GF-D8 (cell line): ENCODE measurements at regions not wholly inside any gene's neighbourhood (a gene's known extent, or its start where the extent isn't known, plus 50 kb on each side); places are given as distances from the start of the nearest gene placed in this dataset.
"Not testable (repeated sequence)": the region's sequence is repeated elsewhere in the genome, so short reads cannot be mapped to it uniquely, and the experiment has no call there.

Source experiments
- DNase-seq: peaks from one replicate; lab custom pipeline; 2025; lab: John Stamatoyannopoulos, UW

DNA sequence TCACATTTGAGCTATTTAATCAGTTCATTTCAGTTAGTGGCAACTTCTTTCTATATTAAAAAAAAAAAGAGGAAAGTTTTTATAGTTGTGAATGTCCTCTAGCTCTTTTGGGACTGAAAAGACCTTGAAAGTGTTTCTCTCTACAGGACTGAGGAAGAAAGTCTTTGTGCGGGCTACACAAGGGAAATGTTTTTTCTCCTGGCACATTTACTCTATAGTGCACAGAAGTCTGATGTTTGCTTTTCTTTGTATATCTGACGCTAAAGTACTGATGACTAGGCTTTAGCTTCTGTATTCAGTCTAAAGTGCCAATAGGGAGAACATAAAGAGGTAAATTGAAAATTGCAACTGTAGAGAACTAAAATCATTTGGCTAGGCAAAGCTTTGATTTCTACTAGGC is 737.4 kb upstream of the LUZP2 start:
- no peak for DNase-seq

DNA sequence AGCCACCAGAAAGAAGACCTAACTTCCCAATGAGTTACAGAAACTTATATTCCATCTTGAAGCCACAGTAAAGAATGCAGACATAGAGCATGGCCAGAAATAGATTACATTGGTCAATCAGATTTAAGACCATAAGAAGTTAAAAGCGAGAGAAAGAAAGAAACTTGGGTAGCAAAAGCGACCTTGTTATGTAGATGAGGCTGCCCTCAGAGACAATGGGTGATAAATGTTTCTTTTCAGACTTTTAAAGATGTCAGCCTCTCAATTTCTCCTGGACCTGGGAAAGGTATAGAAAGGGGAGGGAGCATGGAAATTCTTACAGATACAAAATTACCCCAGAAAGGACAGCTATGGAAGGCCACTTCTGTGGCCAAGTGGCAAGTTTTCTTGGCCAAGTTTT is 732.6 kb upstream of the LUZP2 start:
- DNase-seq = no peak

DNA sequence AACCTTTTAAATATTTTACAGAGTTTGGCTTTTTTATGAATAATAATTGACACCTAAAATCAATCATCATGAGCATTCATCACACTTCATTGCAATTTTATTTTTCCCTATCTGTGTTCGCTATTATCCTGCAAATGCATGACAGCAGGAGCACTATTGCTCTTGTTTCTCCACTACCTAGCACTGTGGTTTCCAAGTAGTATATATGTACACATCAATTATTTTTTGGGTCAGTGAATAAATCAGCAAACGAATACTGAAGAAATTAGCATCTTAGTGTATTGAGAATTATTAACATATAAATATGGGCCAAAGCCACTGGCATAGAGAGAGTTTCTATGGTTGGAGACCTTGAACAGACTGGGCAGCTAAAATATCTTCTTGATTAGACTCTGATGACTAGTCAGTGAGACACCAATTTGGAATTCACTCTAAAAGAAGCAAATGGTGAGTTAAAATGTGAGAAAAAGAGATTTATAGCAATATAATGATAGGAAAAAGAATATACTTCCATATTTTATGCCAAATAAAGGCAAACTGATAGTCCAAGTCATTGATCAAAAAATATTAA is 731.1 kb upstream of the LUZP2 start:
- DNase-seq = no peak

DNA sequence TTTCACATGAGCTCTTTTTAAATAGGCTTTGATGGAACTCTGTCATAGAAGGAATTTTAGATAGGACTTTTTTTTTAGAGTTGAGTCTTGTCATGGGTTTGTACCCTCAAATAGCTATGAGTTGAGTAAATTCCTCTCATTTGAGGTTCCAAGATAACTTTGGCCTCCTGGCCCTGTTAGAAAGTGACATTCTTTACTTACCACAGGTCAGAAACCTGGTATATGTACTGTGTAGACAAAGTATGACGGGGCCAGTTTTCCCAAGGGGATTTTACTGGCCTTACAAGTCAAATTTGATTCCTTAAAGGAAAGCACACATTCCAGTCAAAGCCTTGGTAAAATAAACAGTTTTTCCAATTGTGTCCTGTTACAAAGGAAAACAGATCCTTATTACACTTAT is 729.3 kb upstream of the LUZP2 start:
- no peak for DNase-seq

GRCh38 chr11:23769214-23769613 is 727.6 kb upstream of the LUZP2 start:
- no peak for DNase-seq

DNA sequence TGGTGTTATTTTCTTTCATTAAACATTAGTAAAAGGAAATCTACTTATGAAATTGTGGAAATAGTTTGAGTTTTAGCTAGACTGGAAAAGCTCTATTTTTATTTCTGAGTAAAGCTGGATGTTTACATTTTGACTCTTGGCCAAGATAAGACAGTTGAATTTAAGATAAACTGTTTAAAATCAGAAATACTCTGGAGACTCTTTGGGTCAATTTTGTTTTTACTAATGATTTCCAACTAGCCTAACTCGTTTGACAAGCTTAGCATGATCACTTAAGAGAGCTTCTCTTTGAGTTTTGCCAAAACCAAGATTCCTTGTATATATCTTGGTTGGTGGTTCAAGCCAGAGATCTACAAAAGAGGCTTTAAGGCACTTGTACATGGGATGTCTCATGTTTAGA is 724.8 kb upstream of the LUZP2 start:
- DNase-seq = no peak

- no peak for DNase-seq
These were observed 717.9 kb upstream of the LUZP2 start for GRCh38 chr11:23778971-23779370.

- DNase-seq = no peak
These were observed 716.6 kb upstream of the LUZP2 start for GRCh38 chr11:23780231-23780630.

DNA sequence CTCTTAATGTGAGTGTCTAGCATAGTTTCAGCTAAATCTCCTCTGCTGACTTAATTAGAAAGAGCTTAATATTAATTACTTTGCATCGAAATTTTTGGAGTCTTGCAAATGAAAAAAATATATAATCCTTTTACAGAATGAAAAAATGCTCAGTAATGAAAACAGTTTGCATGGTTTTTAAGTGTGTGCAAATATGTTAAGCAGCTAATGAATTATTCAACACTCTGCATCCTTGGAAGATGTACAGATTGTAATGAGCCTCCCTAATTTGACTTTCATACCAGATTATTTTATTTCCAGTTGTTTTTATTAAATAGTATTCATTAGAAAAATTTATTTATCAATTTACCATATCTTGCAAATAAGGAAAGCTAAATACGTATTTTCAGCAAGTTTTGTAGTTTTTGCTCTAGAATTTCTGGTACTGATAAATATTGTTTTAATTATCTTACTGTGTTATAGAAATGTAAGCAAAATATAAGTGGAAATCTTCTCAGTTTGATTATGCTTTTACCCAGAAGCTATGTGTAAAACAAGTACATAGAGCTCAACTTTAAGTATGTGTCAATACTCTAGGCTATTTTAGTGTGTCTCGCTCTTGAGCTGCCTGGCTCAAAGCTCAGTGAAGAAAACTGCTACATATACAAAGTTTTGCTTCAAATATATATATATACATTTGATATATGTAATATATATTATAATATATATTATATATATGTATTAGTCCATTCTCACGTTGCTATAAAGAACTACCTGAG is 714.9 kb upstream of the LUZP2 start:
- DNase-seq = no peak

DNA sequence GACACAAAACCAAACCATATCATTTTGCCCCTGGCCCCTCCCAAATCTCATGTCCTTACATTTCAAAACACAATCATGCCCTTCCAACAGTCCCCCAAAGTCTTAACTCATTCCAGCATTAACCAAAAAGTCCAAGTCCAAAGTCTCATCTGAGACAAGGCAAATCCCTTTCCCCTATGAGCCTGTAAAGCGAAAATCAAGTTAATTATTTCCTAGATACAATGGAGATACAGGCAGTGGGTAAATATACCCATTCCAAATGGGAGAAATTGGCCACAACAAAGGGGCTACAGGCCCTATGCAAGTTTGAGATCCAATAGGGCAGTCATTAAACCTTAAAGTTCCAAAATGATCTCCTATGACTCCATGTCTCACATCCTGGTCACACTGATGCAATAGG is 709.9 kb upstream of the LUZP2 start:
- DNase-seq = not testable (repeated sequence)

DNA sequence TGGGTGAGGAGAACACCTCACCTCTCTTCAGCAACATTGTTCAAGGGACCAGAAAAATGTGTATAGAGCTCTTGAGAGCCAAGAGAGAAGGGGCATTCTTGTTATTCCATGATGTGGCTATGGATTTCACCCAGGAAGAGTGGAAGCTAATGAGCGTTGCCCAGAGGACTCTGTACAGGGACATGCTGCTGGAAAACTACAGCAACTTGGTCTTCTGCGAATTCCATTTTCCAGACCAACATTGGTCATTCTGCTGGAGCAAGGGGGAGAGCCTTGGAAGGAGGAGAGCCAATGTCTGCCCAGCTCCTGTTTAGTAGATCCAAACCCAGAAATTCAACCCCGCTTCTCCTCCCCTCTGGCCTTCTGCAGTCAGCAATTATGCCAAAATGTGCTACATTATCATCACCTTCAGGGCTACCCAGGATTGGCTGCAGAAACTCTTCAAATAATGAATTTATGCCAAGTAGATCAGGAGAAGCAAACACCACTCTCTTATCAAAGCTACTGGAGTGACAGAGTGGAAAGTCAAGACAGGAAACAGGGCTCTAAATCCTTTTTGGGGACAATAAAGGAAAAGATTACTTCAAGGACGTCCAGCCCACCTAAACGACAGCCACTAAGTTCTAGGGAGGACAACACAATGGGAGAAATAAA is 707.5 kb upstream of the LUZP2 start:
- no peak for DNase-seq

- no peak for DNase-seq
These were observed 706.9 kb upstream of the LUZP2 start for GRCh38 chr11:23789938-23790371.

- no peak for DNase-seq
These were observed 699.0 kb upstream of the LUZP2 start for GRCh38 chr11:23797624-23798419.

DNA sequence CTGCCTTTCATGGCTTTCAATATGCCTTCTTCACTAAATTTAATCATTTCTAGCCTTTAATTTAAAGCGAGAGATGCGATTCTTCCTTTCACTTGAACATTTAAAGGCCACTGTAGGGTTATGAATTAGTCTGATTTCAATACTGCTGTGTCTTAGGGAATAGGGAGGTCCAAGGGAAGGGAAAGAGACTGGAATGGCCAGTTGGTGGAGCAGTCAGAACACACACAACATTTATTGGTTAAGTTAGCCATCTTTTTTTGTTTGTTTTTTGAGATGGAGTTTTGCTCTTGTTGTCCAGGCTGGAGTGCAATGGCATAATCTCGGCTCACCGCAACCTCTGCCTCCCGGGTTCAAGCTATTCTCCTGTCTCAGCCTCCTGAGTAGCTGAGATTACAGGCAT is 662.5 kb upstream of the LUZP2 start:
- DNase-seq = not testable (repeated sequence)

DNA sequence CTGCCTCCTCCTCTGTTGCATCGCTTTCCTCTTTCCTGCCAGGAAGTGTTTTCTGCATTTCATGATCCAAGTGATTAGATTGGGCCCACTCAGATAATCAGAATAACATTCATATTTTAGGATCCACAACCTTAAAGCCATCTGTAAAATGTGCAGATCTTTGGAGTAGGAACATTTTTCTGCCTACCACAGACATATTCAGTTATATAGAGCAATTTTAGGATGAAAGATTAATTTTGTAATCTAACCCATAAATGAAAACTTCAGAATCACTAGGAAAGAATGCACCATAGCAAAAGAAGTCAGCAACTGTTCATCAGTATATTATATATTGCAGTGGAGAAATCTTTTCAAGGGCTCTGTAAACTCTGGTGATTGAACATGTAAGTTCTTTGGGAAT is 659.9 kb upstream of the LUZP2 start:
- no peak for DNase-seq

- DNase-seq = no peak
These were observed 656.0 kb upstream of the LUZP2 start for GRCh38 chr11:23840872-23841271.

DNA sequence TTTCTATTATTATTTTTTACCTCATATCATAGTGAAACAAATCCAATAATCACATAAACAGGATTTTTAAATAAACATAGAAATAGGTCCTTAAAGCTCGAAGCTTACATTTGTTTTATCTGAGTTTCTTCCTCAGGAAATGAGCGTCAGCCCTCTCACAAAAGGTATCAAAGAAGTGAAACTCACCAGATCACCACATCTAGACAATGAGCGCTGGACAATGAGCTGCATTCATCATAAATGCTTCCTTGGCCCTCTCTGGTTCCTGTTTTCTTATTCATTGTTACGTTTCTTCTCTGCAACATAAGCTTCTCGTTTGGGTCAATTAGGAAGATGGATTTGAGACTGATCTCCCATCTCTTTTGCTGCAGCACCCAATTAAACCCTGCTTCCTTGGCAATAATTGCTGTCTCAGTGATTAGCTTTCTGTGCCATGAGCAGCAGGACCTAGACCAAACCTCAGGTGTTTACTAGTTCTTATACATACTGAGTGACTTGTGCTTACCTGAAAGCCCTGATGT is 649.9 kb upstream of the LUZP2 start:
- DNase-seq = no peak

DNA sequence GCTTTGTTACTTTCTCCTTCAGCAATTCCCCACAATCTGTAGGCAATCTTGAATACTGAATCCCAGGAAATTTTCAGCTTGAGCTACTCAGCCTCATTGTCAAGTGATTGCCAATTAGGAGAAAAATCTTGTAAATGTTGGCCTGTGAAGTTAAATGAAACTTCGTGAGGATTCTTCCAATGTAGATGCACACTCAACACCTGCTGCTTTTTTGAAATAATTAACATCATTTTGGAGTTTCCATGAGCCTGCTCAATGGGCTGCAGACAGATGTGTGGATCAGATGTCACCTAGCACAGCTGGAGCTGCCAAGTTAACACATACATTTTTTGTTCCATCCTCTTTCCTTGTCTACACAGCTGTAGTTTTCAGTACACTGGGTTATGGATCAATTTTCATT is 645.6 kb upstream of the LUZP2 start:
- no peak for DNase-seq

- DNase-seq = no peak
These were observed 640.2 kb upstream of the LUZP2 start for GRCh38 chr11:23856654-23857053.

GRCh38 chr11:23859087-23859486 is 637.8 kb upstream of the LUZP2 start:
- no peak for DNase-seq

DNA sequence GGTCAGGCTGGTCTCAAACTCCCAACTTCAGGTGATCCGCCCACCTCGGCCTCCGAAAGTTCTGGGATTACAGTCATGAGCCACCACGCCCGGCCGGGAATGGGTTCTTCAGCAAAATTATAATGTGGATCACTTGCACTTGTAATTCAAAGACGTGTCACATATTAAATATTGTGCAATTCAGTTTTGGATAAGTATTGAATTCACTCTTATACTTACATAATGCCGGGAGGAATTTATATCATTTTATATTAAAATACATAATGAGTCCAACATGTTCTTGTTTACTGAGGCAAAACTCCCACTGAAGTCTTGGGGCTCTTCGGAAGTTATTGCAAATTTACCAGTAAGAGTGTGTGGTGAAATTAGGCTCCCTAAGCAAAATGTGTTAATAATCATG is 635.2 kb upstream of the LUZP2 start:
- no peak for DNase-seq

- DNase-seq = no peak
These were observed 631.4 kb upstream of the LUZP2 start for GRCh38 chr11:23865341-23865975.
